HG02678 (cell line): ENCODE measurements at regions not wholly inside any gene's neighbourhood (a gene's known extent, or its start where the extent isn't known, plus 50 kb on each side); places are given as distances from the start of the nearest gene placed in this dataset.
"Not testable (repeated sequence)": the region's sequence is repeated elsewhere in the genome, so short reads cannot be mapped to it uniquely, and the experiment has no call there.

Experiments used
- ATAC-seq: cut with Tn5 transposase; IDR thresholded peaks from one replicate; pipeline ENCODE4 v1.9.1; 2021; ENCODE audit warnings: mild to moderate bottlenecking, moderate library complexity; ENCODE audit not compliant: unreplicated experiment

- ATAC-seq: no peak
Observed at GRCh38 chr3:16072420-16073110, 101.9 kb upstream of the GALNT15 start.

DNA sequence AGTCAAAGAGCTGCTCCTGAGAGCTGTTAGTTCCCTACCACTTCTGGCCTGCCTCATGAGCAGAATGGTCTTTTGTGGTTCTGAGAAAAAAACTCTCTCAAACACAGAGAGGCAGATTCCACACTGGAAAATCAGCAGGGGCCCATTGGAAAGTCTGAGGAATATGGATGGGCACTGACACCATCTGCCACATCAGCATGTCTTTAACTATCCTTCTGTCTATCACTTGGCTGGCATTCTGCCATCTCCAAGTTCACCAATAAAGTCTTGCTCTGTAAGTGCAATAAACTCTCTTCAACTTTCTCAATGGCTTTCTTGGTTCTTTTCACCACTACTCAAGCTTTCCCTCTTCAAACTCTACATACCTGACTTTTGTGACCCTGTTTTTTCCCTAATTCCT lies 101.3 kb upstream of the GALNT15 start:
- ATAC-seq: no peak

- not testable (repeated sequence) for ATAC-seq
Observed at GRCh38 chr3:16073990-16074671, 100.3 kb upstream of the GALNT15 start.

DNA sequence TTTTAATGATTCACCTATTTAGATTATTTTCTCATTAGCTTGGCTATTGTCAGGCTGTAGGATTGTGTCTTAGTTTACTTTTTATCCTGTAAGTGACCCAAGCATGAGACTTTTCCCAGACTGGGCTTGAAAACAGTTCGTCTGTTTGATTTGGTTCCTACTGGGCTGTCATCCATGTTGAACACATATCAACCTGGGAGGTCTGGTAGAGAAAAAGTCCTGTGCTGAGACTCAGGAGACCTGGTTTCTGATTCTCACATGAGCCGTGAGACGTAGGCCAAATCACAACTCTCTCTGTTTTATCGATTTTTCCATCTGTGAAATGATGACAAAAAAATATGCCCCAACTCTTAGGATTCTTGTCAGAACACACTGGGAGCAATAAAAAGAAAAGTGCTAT lies 98.8 kb upstream of the GALNT15 start:
- ATAC-seq: no peak

DNA sequence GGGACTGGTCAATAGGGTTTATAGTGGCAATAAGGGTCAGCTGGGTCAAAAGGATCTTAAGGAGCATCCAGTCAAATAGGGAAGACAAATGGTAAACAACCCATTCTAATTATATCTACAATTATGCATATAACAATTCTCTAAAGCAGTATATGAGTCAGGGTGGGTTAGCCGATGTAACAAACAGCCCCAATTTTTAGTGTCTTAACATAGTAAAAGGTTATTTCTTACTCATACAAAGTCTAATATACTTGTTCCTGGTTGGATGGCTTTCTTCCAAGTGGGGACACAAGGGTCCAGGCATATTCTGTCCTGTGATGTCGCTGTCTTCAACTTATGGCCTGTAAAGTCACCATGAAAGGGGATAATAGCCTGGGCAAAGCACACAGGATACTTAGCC lies 97.9 kb upstream of the GALNT15 start:
- ATAC-seq: no peak

- ATAC-seq: not testable (repeated sequence)
Observed at GRCh38 chr3:16077146-16077545, 97.3 kb upstream of the GALNT15 start.

GRCh38 chr3:16077681-16078080 lies 96.8 kb upstream of the GALNT15 start:
- not testable (repeated sequence) for ATAC-seq

- ATAC-seq: no peak
Observed at GRCh38 chr3:16079519-16079918, 95.0 kb upstream of the GALNT15 start.

- ATAC-seq: no peak
Observed at GRCh38 chr3:16081661-16082060, 92.8 kb upstream of the GALNT15 start.

DNA sequence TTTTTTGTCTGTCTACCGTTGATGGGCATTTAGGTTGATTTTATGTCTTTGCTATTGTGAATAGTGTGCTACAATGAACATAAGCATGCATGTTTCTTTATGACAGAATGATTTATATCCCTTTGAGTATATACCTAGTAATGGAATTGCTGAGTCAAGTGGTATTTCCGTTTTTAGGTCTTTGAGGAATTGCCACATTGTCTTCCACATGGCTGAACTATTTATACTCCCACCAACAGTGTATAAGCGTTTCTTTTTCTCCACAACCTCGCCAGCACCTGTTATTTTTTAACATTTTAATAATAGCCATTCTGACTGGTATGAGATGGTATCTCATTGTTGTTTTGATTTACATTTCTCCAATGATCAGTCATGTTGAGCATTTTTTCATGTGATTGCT lies 89.6 kb upstream of the GALNT15 start:
- no peak for ATAC-seq

GRCh38 chr3:16085410-16085809 lies 89.1 kb upstream of the GALNT15 start:
- no peak for ATAC-seq

DNA sequence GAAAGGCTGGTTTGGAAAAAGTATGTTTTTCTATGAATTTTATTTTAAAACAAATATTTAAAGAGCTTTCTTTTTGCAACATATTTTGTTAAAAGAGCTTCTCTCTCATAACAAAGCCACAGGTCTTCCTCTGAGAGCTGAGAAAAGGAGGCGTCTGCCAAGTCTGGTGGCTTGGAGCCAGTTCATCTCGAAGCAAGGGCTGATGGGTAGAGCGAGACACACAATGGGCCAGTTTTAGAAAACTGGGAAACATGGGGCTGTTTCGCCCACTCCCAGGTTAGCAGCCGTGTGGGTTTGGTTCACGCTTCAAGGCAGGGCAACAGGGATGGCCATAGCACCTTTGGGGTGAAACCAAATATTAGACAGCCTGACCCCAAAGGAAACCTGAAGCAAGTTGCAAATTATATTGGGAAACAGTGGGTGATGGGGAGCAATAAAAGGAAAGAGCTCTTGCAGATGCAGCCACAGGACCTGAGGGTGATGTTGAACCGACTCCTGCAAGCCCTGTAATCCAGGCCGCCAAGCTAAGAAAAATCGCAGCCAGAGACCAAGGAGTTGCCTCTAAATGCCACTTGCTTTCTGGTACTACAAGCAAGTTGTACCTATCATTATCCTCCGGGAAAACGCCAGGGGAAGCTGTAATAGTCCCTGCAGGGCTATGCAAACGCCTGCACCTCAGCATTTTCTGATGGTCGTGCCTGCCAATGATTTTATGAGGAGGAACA lies 88.4 kb upstream of the GALNT15 start:
- ATAC-seq: no peak

DNA sequence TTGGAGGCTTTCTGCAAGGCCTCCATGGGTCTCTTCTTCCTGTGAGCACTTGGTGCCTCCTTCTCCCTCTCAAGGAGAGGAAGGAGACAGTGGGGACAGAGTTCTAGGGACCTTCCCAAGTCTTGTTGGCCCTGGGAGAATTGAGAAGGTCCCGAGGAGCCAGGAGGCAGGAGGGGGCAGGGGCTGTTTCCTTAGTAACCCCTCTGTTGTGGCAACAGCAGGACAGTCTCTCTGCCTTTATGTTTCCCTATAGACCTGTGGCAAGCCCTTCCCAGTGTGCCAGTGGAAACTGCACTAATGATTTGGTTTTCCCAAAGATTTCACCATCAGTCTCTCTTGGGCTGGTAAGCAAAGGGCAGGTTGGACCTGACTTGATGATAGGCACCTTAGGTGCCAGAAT lies 87.8 kb upstream of the GALNT15 start:
- no peak for ATAC-seq

- no peak for ATAC-seq
Observed at GRCh38 chr3:16088496-16088895, 86.0 kb upstream of the GALNT15 start.

DNA sequence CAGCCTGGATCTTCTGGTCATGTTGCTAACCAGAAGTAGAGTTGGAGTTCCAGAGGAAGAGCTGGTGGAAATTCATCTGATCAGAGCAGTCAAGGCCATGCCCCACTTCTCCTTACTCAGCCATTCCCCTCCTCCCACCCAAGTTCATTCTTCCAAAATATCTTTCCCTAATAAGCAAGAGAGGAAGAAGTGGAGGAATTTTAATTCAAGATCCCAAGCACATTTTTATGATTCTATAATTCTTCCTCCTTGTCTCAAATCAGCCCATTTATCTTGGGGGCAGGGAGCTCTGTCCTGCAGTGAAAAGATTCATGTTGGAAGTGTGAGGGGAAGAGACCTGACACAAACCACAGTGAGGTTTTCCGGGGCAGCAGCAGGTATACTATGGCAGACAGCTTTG lies 85.0 kb upstream of the GALNT15 start:
- no peak for ATAC-seq

- ATAC-seq: no peak
Observed at GRCh38 chr3:16090024-16090423, 84.5 kb upstream of the GALNT15 start.

GRCh38 chr3:16090706-16091105 lies 83.8 kb upstream of the GALNT15 start:
- no peak for ATAC-seq

DNA sequence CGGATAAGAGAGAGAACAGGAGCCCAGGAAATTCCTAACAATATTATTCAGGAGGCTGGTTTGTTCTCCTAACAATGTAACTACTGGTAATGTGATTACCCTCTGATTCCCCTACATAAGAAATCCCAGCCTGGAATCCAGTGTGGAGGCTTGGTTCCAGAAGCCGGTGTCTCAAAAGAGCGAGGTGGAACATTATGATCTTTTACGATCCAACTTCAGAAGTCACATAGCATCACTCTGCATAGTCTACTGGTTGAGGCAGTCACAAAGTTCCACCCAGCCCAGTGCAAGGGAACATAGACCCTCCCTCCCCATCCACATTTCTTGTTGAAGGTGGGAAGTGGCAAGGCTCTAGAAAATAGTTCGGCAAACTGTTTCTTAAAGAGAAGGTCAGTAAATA lies 81.6 kb upstream of the GALNT15 start:
- no peak for ATAC-seq

DNA sequence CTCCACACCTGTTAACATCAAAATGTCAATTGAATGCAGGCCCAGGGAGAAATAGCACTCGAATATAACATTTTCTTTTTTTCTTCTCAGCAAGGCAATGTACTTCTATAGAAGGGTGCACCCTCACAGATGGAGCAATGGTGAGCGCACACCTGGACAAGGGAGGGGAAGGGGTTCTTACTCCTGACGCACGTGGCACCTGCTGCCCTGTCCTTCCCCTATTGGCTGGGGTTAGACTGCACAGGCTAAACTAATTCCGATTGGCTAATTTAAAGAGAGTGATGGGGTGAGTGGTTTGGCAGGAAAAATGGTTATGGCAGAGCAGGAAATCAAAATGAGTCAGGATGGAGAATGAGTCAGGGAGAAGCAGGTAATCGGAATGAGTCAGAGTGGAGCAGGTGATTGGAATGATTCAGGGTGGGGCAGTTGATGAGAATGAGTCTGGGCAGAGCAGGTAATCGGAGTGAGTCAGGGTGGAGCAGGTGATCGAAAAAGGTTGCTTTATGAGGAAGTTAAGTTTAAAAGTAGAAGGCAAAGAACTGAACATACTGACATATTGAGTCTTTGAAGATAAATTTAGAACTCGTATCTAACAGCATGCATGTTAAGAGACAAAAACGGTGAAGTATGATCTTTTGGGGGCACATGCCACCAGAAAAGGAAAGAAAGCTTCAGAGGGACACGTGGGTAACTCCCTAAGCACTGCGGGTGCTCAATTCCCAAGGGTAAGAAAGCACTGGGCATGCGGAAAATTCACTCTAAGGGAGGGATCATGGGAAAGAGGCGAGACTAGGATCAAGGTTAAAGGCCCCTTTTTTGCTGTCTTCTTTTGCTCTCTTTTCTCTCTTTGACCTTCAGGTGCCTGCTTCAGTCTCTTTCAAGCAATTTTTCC lies 72.9 kb upstream of the GALNT15 start:
- no peak for ATAC-seq

- no peak for ATAC-seq
Observed at GRCh38 chr3:16102187-16102561, 72.3 kb upstream of the GALNT15 start.

- ATAC-seq: no peak
Observed at GRCh38 chr3:16102905-16103364, 71.5 kb upstream of the GALNT15 start.
